ENCODE measurements at regions not wholly inside any gene's neighbourhood (a gene's known extent, or its start where the extent isn't known, plus 50 kb on each side); places are given as distances from the start of the nearest gene placed in this dataset.

- no peak overlapping the region for H3K27ac ChIP-seq
- no peak for TF ChIP-seq ZFX (IDR thresholded peaks at IDR 0.05; ENCODE audit: borderline replicate concordance)
- no peak for TF ChIP-seq CTCF (IDR thresholded peaks at IDR 0.05)
These were observed 336.5 kb downstream of the PDGFC start for GRCh38 chr4:156635051-156635450.

GRCh38 chr4:156634612-156635011 lies 337.0 kb downstream of the PDGFC start:
- no peak overlapping the region for H3K27ac ChIP-seq
- TF ChIP-seq CTCF (IDR thresholded peaks at IDR 0.05), result no peak
- no peak for TF ChIP-seq ZFX (IDR thresholded peaks at IDR 0.05; ENCODE audit: borderline replicate concordance)

GRCh38 chr4:156633847-156634246 lies 337.8 kb downstream of the PDGFC start:
- TF ChIP-seq ZFX (IDR thresholded peaks at IDR 0.05; ENCODE audit: borderline replicate concordance) (no peak), CTCF (IDR thresholded peaks at IDR 0.05) (no peak)
- H3K27ac ChIP-seq, result no peak overlapping the region

DNA sequence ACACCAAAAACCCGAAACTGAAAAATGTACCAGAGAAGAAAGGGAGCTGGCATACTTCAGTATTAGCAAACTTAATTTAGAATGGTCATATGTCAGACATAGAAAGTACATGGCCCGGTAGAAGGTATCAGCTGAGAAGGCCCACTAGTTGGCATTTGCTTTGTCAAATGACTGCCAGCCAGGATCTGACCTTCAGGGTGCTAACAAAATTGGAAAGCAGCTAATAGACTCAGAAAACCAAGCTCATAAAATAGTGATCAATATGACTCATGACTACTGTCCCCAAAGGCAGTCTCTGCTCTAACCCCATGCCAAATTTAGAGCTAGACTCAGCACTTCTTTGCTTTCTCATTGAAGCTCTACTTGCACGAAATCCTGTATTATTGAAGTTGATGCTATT lies 342.7 kb downstream of the PDGFC start:
- no peak for TF ChIP-seq CTCF (IDR thresholded peaks at IDR 0.05)
- no peak for TF ChIP-seq ZFX (IDR thresholded peaks at IDR 0.05; ENCODE audit: borderline replicate concordance)
- H3K27ac ChIP-seq, result no peak overlapping the region

DNA sequence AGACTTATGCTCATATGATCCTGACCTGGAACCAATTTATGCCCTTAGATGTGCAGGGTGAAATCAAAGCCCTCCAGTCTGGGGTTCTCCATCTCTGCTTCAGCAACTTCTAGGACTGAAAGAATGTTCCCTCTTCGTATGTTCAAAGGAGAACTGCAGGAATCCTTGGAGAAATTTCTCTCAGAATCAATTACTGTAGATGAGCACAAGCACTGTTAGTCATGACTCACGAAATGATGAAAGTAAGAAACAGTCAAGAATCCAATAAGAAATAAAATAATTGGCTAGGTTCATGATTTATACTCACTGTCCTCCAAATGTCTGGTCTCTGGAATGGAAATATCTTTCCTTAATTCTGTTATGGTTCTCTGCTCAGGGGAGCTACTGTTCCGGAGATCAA lies 348.2 kb downstream of the PDGFC start:
- TF ChIP-seq CTCF (IDR thresholded peaks at IDR 0.05) (no peak), ZFX (IDR thresholded peaks at IDR 0.05; ENCODE audit: borderline replicate concordance) (no peak)
- no peak overlapping the region for H3K27ac ChIP-seq

DNA sequence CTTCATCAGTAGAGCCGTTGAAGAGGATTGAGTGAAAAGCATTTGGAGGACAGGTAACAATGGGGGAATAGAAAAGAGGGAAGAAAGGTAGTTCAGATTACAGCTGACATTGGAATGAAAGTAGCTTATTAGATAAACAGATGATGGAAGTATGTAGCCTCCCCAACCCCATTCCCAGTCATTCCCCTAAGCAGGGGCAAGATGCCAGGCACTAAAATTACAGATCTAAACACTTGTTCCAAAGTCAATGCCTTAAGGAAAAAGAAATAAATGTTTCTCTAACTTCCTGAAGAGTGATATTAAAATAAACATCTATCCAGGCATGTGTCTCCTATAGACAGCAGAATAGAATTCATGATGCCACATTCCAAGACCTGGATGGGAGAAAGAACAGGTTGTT lies 350.8 kb downstream of the PDGFC start:
- TF ChIP-seq CTCF (IDR thresholded peaks at IDR 0.05) (no peak), ZFX (IDR thresholded peaks at IDR 0.05; ENCODE audit: borderline replicate concordance) (no peak)
- no peak overlapping the region for H3K27ac ChIP-seq

DNA sequence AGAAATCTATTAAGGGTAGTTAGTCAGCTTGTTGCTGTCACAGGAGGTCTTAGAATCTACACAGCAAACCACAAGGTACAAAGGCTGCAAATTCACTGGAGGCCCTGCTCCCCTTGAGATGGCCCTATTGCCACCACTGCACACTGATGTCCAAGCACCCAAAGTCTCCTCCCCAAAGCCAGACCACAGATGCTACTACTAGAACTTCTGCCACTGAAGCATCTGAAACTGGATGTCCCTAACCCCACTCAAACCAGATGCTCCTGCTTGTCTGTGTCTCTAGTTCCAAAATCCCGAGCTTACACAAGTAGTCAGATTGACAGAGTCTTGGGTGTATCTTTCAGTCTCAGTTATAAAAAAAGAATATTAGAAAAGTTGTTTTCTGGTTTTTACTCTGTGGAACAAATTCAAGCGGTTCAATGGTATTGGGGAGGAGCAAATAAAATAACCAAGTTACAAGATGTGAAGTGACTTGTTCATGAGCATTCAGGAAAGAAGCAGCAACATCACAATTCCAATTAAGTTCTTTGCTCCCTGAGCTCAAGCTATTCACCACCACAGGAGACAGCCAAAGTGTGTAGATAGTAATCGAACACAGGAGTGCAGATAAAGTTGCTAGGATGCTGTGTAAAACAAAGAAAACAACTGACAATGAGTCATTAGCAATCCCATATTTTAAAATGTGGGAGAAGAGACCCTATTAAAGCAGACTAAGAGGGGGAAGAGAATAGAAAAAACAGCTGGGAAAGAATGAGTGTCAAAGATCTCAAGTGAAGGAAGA lies 352.3 kb downstream of the PDGFC start:
- no peak overlapping the region for H3K27ac ChIP-seq
- TF ChIP-seq CTCF (IDR thresholded peaks at IDR 0.05) (no peak), ZFX (IDR thresholded peaks at IDR 0.05; ENCODE audit: borderline replicate concordance) (no peak)

All from 22Rv1 (cell line).